NCI-H1105 (cell line): ENCODE measurements at regions not wholly inside any gene's neighbourhood (a gene's known extent, or its start where the extent isn't known, plus 50 kb on each side); places are given as distances from the start of the nearest gene placed in this dataset.
A peak's percentile ranks its signal among the peaks of the same experiment; 100 is the strongest.
"Not testable (repeated sequence)": the region's sequence is repeated elsewhere in the genome, so short reads cannot be mapped to it uniquely, and the experiment has no call there.

ENCODE experiments used
- DNase-seq: peaks from one replicate; lab custom pipeline; 2025; lab: John Stamatoyannopoulos, UW

- no peak for DNase-seq
Observed at GRCh38 chr2:62410926-62411456, 95.0 kb downstream of the TMEM17 start.

DNA sequence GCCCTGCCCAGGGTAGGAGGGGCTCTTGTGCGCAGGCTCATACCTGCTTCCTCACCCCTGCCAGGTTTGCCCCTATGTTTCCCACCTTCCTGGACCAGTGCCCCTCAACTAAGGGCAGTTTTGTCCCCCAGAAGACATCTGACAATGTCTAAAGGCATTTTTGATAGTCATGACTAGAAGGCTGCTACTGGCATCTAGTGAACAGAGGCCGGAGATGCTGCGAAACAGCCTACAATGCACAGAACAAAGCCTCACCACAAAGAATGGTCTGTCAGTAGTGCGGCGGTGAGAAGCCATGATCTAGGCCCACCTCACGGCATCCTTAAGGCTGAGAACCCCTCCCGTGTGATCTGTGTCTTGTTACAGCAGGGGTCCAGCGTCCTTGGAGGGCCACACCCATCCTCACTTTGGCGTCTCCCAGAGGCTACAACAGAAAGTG lies 96.0 kb downstream of the TMEM17 start:
- DNase-seq = no peak

DNA sequence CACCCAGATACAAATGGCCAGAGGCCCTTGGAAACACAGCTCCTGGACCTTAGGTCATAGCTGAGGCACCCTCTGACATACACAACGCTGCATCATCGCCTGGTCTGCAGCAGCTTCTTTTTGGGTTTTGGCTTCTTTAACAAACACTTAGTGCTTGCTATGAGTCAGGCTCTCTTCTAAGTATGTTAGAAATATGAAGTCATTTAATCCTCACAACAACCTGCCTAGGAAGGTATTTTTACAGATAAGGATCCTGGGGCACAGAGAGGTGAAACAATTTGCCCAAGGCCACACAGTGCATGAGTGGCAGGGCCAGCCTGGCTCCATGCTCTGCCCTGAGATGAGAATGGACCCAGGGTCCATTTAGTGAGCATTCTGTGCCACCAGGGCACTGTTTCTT lies 96.6 kb downstream of the TMEM17 start:
- no peak for DNase-seq

- no peak for DNase-seq
Observed at GRCh38 chr2:62408241-62408677, 97.7 kb downstream of the TMEM17 start.

- no peak for DNase-seq
Observed at GRCh38 chr2:62407838-62408237, 98.2 kb downstream of the TMEM17 start.

DNA sequence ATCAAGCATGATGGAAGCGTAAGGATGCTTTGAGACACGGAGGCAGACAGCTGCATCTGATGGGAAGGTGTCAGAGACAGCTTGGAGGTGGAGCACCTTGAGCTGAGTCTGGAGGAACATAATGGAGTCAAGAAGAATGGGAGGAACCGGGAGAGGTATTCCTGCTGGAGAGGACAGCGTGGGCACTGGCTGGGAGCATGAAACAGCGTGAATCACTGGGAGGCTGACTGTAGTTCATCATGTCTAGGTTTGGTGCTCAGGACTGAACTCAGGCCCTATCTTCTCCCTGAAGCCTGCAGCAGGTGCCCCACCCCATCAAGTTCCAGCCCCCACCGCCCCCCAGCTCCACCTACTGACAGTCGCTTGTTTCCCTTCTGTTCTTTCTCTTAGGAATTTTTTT lies 98.6 kb downstream of the TMEM17 start:
- DNase-seq = no peak

DNA sequence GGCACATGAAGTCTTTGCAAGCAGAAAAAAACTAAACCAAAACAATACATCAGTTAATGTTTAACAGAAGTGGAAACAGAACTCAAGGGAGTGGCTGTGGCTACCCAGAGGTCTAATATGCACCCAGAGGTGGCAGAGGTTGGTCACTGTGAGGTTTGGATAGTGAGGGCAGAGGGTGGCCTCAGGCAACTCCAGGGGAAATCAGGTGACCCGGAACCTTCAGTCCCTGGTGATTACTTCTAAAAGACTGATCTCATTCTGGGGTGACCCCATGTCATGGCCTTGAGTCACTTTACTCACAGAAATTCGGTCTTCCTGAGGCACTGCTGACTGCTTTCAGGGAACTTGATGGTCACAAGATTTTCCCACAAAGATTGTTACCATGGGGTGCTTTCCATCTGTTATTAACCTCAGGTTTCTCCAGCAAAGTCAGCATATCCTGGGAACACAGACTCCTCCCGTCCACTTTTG lies 99.4 kb downstream of the TMEM17 start:
- no peak for DNase-seq

GRCh38 chr2:62404913-62405312 lies 101.1 kb downstream of the TMEM17 start:
- no peak for DNase-seq

DNA sequence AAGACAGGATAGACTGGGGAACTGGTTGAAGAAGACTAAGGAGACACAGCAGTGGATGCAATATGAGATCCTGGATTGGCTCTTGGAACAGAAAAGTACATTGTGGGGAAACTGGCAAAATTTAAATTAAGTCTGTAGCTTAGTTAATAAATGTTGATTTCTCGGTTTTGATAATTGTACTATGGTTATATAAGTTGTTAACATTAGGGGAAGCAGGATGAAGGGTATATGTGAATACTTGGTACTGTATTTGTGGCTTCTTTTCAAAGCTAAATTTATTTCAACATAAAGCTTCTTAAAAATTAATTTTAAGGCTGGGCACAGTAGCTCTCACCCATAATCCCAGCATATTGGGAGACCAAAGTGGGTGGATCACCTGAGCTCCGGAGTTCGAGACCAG lies 103.8 kb downstream of the TMEM17 start:
- DNase-seq = no peak

DNA sequence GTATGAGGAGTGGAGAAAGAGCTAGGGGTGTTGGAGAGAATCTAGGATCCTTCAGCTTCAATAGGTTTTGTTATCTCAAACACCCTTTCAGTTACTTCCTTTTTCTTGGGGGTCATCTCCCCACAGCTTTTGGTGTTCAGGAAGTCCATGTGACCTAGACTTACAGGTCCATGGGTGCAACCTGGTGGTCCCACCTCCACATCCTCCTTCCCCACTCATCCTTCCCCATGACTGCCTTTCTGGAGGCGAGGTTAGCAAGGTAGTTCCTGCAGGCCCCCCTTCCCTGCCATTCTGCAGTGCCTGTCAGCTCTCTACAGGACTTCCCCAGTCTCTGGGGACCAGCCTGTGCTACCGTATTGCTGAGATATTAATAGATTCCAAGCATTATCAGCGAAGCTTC lies 107.6 kb downstream of the TMEM17 start:
- DNase-seq = no peak

DNA sequence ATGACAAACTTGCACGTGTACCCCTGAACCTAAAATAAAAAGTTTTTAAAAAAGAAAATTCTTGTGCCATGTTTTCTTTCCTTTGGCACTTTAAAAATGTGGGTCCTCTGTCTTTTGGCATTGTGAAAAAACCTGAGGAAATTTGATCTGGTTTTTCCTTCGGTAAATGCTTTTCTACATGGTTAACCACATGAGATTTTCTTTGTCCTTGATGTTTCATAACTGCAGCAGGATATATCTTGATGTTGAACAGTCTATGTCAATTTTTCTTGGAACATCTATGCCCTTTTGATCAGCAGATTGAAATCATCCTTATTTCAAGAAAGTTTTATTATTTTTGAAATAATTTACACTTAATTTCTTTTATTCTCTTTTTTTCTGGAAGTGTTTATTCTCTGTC lies 109.1 kb downstream of the TMEM17 start:
- DNase-seq = no peak

GRCh38 chr2:62393293-62393692 lies 112.7 kb downstream of the TMEM17 start:
- DNase-seq = no peak

DNA sequence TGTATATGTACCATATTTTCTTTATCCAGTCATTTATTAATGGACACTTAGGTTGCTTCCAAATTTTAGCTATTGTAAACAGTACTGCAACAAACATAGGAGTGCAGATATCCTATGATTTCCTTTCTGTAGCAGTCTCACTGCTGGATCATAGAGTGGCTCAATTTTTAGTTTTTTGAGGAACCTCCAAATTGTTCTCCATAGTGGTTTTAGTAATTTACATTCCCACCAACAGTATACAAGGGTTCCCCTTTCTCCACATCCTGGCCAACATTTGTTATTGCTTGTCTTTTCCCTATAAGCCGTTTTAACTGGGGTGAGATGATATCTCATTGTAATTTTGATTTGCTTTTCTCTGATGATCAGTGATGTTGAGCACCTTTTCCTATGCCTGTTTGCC lies 114.3 kb downstream of the TMEM17 start:
- DNase-seq = no peak

GRCh38 chr2:62386378-62386777 lies 119.6 kb downstream of the TMEM17 start:
- DNase-seq = not testable (repeated sequence)

- no peak for DNase-seq
Observed at GRCh38 chr2:62383846-62384245, 122.1 kb downstream of the TMEM17 start.

- DNase-seq = no peak
Observed at GRCh38 chr2:62382757-62383156, 123.2 kb downstream of the TMEM17 start.

GRCh38 chr2:62382122-62382521 lies 123.9 kb downstream of the TMEM17 start:
- DNase-seq = no peak

DNA sequence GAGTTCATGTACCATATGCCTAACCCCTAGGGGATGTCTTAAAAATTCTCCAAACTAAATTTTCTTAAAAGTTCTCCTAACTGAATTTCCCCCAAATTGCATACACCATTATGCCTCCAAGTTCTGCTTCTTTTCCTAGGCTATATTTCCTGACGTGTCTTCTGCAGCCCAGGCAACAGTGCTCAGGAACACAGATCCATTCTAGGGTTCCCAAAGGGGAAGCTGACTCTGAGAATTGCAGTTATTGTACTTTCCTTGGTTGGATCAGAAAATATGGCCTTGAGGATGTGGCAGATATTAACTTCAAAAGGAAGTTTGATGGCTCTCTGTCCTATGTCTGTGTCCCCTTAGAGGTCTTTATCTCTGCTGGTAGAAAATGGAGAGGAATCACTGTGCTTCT lies 124.3 kb downstream of the TMEM17 start:
- DNase-seq = no peak

GRCh38 chr2:62379566-62379965 lies 126.4 kb downstream of the TMEM17 start:
- DNase-seq = no peak

GRCh38 chr2:62375113-62375420 lies 130.9 kb downstream of the TMEM17 start:
- DNase-seq = peak; percentile 28

GRCh38 chr2:62374301-62375112 lies 131.5 kb downstream of the TMEM17 start:
- DNase-seq = no peak

DNA sequence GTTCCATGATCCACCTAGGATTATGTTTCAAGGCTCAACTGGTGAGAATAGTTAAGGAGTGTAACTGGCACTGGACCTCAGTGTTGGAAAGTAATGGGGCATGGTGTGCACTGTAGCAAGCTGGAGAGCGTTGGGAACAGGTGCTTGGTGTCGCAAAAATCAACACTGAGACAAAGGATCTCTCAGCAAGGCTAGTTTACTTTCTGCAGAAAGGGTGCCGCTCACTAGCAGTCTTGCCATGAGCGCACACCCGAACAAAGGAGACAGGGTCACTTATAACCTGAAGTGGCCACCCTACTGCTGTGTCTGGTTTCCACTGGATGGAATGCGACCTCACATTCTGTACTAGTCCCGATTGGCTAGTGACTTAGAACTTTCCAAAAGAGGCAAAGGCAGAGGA lies 133.2 kb downstream of the TMEM17 start:
- DNase-seq = no peak

GRCh38 chr2:62370321-62371250 lies 135.4 kb downstream of the TMEM17 start:
- no peak for DNase-seq
